Effector CD4-positive, alpha-beta T cell (primary cell): ENCODE measurements at regions not wholly inside any gene's neighbourhood (a gene's known extent, or its start where the extent isn't known, plus 50 kb on each side); places are given as distances from the start of the nearest gene placed in this dataset.

Experiments used
- DNase-seq: peaks from one replicate; pipeline ENCODE4 v3.0.0-alpha.2; 2020

DNA sequence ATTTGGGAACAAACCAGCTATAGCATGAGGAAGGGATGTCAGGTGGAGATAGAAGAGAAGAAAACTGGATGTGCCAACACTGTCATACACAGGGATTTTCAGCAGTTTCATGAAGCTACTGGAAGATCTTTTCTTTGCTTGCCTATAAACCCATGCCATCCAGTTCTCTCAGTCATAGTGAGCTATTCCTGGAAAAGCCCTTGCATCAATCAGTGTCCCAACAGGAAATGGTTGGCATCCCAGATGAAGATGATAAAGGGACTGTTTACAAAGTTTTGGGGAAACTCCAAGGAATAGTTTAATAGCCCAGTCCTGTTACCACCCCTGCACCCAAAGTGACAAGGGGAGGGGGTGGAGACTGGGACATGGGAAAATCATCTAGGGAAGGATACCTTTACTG, 58.5 kb upstream of the ARGLU1 start:
- no peak for DNase-seq

DNA sequence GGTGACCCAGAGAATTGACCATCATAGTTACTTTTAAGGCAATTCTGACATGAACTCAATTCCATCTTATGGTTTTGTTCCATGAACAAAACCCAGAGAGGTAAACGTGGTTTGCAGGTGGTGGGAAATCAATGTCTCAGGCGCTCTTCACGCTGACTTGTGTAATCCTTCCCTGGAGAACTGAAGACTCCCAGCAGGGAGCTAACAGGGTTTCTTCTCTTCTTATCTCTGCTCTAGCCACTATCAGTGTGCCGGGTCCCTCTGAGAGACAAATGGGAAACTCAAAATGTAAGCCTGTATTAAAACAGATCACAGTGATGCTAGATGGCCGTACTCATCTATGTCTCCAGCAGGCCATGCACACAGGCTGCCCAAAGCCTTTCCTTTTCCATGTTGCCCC, 57.6 kb upstream of the ARGLU1 start:
- DNase-seq: no peak

DNA sequence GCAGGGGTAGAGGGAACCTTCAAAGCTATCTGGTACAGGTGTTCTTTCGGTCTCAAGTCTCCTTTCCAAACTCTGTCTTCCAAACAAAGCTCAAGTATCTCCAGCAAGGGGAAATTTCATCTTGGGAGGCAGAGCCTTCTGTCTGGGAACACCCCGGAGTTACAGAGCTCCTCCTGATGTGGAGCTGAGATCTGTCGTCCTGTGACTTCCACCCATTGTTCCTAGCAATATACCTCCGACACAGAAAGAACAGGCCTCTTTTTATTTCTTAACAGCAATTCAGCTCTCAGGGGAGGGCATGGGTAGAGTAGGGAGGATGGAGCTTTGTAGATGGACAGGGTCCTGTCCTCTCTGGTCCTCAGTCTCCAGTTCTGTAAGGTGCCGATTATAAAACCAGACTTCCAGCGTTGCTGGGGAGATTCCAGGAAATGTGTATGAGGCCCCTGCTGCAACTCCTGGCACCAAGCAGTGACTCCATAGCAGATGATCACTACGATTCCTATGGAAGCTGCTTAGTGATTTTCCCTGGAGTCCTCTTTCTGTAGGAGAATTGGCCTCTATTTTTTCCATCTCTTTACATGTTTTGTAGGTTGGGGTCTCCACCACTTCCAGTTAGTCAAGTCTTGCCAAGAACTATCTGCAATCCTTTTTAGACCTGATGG, 56.0 kb upstream of the ARGLU1 start:
- no peak for DNase-seq

DNA sequence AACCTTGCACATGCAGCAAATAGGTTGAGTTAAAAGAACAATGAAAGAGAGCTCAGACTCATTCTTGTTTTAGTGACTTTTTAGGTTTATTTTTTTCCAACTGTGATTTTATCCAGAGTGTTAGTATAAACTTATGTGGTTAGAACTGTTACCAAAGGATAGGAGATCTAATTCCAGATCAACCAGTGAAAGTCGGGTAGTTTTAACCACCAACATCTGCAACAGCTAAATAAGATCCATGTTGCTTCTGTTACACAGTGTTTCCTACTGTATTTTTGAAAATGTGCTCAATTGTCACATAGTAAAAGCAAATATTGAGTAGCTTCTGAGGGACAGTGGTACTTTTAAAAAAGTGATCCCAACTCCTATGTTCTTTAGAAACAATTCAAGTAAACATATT, 53.9 kb upstream of the ARGLU1 start:
- DNase-seq: no peak

DNA sequence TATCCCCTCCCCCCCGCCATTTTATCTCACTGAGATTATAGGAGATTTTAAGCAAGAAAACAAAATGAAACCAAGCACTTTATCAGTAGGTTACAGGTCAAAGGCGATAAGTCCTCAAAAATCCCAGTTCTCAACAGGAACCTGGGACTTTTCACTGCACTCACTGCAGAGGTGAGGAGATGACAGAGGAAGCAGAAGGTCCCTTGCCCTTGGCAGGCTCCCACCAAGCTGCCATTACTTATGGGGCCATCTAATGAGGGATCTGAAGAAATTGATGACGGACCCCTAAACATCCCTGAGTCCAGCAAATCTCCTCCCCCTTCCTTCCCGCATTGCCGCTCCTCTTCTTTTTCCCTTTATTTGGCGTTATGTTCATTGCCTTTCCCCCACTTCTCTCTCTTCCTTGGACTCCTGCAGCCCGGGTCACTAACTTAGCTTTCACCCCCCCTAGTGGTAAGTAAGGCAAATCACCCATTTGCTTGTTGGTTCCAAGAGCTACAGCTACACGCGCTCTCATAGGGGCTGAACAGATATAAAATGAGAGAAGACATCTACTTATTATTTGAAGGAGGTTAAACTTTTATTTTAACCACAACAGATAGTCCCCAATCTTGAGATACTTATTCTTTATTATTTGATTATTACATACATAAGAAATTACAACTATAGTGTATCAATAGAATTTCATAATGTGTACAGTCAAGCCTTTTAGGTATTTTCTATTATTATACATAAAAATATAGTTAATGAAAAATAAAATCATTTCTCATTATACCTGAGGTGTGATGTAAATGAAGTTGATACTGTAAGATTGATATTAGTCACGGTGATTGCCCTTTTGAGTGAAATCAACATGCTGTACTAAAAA, 52.0 kb upstream of the ARGLU1 start:
- DNase-seq: no peak
